ENCODE measurements at regions not wholly inside any gene's neighbourhood (a gene's known extent, or its start where the extent isn't known, plus 50 kb on each side); places are given as distances from the start of the nearest gene placed in this dataset.
"Not testable (repeated sequence)": the region's sequence is repeated elsewhere in the genome, so short reads cannot be mapped to it uniquely, and the experiment has no call there.

- DNase-seq (ENCODE audit: low read depth): no peak
These were observed 360.4 kb upstream of the AGA start for GRCh38 chr4:177802661-177803060.

GRCh38 chr4:177803151-177803550 lies 360.9 kb upstream of the AGA start:
- no peak for DNase-seq (ENCODE audit: low read depth)

GRCh38 chr4:177809791-177810190 lies 367.6 kb upstream of the AGA start:
- DNase-seq (ENCODE audit: low read depth): no peak

GRCh38 chr4:177810220-177810619 lies 368.0 kb upstream of the AGA start:
- no peak for DNase-seq (ENCODE audit: low read depth)

GRCh38 chr4:177818392-177818791 lies 376.2 kb upstream of the AGA start:
- DNase-seq (ENCODE audit: low read depth): not testable (repeated sequence)

- no peak for DNase-seq (ENCODE audit: low read depth)
These were observed 384.7 kb upstream of the AGA start for GRCh38 chr4:177826973-177827372.

- DNase-seq (ENCODE audit: low read depth): no peak
These were observed 399.0 kb upstream of the AGA start for GRCh38 chr4:177841258-177841657.

GRCh38 chr4:177853229-177853628 lies 411.0 kb upstream of the AGA start:
- no peak for DNase-seq (ENCODE audit: low read depth)

GRCh38 chr4:177855507-177856197 lies 413.4 kb upstream of the AGA start:
- DNase-seq (ENCODE audit: low read depth): no peak

GRCh38 chr4:177860171-177860570 lies 417.9 kb upstream of the AGA start:
- no peak for DNase-seq (ENCODE audit: low read depth)

- no peak for DNase-seq (ENCODE audit: low read depth)
These were observed 419.4 kb upstream of the AGA start for GRCh38 chr4:177861551-177862094.

GRCh38 chr4:177862541-177863176 lies 420.4 kb upstream of the AGA start:
- DNase-seq (ENCODE audit: low read depth): no peak

GRCh38 chr4:177879851-177880250 lies 437.6 kb upstream of the AGA start:
- no peak for DNase-seq (ENCODE audit: low read depth)

- DNase-seq (ENCODE audit: low read depth): no peak
These were observed 452.9 kb upstream of the AGA start for GRCh38 chr4:177895136-177895535.

- DNase-seq (ENCODE audit: low read depth): no peak
These were observed 459.5 kb upstream of the AGA start for GRCh38 chr4:177901786-177902185.

GRCh38 chr4:177902386-177902785 lies 460.1 kb upstream of the AGA start:
- DNase-seq (ENCODE audit: low read depth): no peak

- DNase-seq (ENCODE audit: low read depth): no peak
These were observed 465.6 kb upstream of the AGA start for GRCh38 chr4:177907736-177908424.

- DNase-seq (ENCODE audit: low read depth): no peak
These were observed 479.5 kb upstream of the AGA start for GRCh38 chr4:177921715-177922114.

GRCh38 chr4:177923888-177924287 lies 481.7 kb upstream of the AGA start:
- DNase-seq (ENCODE audit: low read depth): no peak

- DNase-seq (ENCODE audit: low read depth): no peak
These were observed 494.8 kb upstream of the AGA start for GRCh38 chr4:177937041-177937440.

GRCh38 chr4:177938226-177938625 lies 496.0 kb upstream of the AGA start:
- DNase-seq (ENCODE audit: low read depth): no peak

- no peak for DNase-seq (ENCODE audit: low read depth)
These were observed 503.0 kb upstream of the AGA start for GRCh38 chr4:177945268-177945667.

- DNase-seq (ENCODE audit: low read depth): no peak
These were observed 505.4 kb upstream of the AGA start for GRCh38 chr4:177947607-177948006.
